ENCODE measurements at regions not wholly inside any gene's neighbourhood (a gene's known extent, or its start where the extent isn't known, plus 50 kb on each side); places are given as distances from the start of the nearest gene placed in this dataset.
A peak's percentile ranks its signal among the peaks of the same experiment; 100 is the strongest.

GRCh38 chr21:28832013-28832714, 160.5 kb downstream of the LTN1 start:
- in situ Hi-C loops (cut with HindIII; ENCODE audit: low pct_unique_long_range_greater_than_20kb, low sequenced_read_pairs) = no loop called here
- DNase-seq (ENCODE audit: low read depth, low spot score) = peak; percentile 59

DNA sequence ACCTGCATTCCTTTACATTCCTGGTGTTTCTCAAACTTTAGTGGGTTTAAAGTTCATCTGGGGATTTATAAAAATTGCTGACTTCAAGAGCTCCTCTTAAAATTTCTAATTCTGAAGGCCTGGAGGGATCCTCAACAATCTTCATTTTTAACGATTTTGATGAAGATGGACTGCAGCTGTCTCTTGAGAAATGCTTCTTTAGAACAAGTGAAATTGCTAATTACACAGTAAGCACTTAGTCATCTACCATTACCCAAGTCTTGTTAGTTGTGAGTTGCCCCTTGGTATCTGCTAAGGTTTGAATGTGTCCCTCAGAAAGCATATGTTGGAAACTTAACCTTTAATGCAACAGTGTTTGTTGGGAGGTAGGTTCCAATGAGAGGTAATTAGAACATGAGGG, 163.7 kb downstream of the LTN1 start:
- no peak for DNase-seq (ENCODE audit: low read depth, low spot score)
- in situ Hi-C loops (cut with HindIII; ENCODE audit: low pct_unique_long_range_greater_than_20kb, low sequenced_read_pairs) = no loop called here

- DNase-seq (ENCODE audit: low read depth, low spot score) = no peak
- in situ Hi-C loops (cut with HindIII; ENCODE audit: low pct_unique_long_range_greater_than_20kb, low sequenced_read_pairs) = no loop called here
Observed at GRCh38 chr21:28828021-28828420, 164.7 kb downstream of the LTN1 start.

DNA sequence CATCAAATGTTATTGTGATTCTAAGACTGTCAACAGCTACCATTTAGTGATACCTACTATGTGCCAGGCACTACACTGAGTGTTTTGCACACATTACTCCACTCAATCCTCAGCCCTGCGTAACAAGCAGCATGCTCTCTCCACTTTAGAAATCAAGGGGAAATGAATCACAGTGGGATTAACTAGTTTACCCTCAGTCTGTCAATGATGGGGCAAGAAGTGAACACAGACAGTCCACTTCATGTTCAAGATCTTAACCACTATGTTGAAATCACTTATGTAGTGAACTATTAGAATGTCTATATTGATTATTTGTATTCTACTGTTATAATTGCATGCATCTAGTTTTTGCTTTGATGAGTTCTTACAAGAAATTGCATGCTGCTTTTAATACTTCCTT, 165.3 kb downstream of the LTN1 start:
- in situ Hi-C loops (cut with HindIII; ENCODE audit: low pct_unique_long_range_greater_than_20kb, low sequenced_read_pairs) = no loop called here
- no peak for DNase-seq (ENCODE audit: low read depth, low spot score)

GRCh38 chr21:28826569-28826968, 166.1 kb downstream of the LTN1 start:
- no peak for DNase-seq (ENCODE audit: low read depth, low spot score)

GRCh38 chr21:28826021-28826420, 166.7 kb downstream of the LTN1 start:
- no peak for DNase-seq (ENCODE audit: low read depth, low spot score)
- in situ Hi-C loops (cut with HindIII; ENCODE audit: low pct_unique_long_range_greater_than_20kb, low sequenced_read_pairs) = no loop called here

More at GRCh38 chr21:28826569-28826968, 166.1 kb downstream of the LTN1 start:
- in situ Hi-C loops (cut with HindIII; ENCODE audit: low pct_unique_long_range_greater_than_20kb, low sequenced_read_pairs) = no loop called here

DNA sequence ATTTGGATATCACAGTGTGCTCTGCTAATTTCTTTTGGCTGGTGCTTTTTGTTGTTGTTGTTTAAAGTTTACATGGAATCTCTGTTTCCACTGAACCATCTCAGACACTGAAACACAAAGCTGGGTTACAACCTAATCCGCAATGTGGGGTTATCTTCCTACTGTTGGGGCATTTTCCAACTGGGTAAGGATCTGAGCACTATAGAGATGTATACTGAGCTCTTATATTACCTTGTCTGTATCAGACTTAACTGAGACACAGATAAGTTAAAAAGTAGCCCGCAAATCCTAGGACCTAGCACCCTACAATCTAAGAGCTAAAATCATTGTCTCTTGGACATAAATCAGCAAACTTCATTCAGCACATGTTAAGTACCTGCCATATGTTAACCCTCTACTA, 169.2 kb downstream of the LTN1 start:
- no peak for DNase-seq (ENCODE audit: low read depth, low spot score)
- in situ Hi-C loops (cut with HindIII; ENCODE audit: low pct_unique_long_range_greater_than_20kb, low sequenced_read_pairs) = no loop called here

DNA sequence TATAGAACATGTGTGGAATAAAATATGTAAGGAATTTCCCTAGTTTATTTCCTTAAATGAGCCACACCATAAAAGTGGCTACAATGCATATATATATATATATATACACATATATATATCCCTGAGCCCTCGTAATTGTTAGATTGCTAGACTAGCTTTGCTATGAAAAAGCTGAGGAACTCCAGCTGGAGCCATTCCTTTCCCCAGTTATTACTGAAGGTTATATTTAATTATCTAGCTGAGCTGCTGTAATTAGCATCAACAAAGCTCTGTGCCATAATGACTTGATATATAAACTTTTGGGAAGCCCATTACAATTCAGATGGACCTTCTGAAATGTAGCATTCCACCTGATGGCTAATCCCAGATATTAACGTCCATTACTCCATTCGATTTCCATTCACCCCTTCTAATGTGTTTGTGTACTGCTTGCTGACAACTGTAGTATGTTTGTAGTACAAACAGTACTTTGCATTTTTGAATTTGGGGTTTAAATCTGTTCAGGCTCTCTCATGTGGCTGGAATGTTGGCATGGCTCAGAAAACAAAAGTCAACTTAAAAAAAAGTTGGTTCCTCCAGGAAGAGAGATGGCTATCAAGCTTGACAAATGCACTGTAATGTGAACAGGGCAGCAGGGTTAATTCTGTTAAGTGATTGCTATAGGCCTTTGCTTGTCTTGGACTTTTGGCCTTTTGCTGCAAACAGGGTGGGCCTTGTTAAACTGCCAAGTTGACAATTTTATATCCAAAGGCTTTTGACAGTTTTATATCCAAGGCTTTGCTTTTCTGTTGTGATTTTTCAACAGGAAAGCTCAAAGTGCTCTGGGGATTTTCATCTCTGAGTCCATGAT, 170.0 kb downstream of the LTN1 start:
- no peak for DNase-seq (ENCODE audit: low read depth, low spot score)
- in situ Hi-C loops (cut with HindIII; ENCODE audit: low pct_unique_long_range_greater_than_20kb, low sequenced_read_pairs) = no loop called here

- in situ Hi-C loops (cut with HindIII; ENCODE audit: low pct_unique_long_range_greater_than_20kb, low sequenced_read_pairs) = no loop called here
- no peak for DNase-seq (ENCODE audit: low read depth, low spot score)
Observed at GRCh38 chr21:28822123-28822399, 170.6 kb downstream of the LTN1 start.

GRCh38 chr21:28821276-28822122, 171.2 kb downstream of the LTN1 start:
- no peak for DNase-seq (ENCODE audit: low read depth, low spot score)
- in situ Hi-C loops (cut with HindIII; ENCODE audit: low pct_unique_long_range_greater_than_20kb, low sequenced_read_pairs) = no loop called here

GRCh38 chr21:28818663-28819278, 173.9 kb downstream of the LTN1 start:
- DNase-seq (ENCODE audit: low read depth, low spot score) = no peak
- in situ Hi-C loops (cut with HindIII; ENCODE audit: low pct_unique_long_range_greater_than_20kb, low sequenced_read_pairs) = no loop called here

DNA sequence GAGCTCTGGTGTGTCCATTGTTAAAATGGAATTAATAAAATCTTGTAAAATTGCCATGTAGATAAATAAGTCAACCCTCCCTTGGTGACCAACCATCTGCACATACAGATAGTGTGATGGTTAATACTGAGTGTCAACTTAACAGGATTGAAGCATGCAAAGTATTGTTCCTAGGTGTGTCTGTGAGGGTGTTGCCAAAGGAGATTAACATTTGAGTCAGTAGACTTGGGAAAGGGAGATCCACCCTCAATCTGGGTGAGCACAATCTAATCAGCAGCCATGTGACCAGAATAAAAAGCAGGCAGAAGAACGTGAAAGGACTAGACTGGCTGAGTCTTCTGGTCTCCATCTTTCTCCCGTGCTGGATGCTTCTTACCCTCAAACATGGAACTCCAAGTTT, 174.8 kb downstream of the LTN1 start:
- no peak for DNase-seq (ENCODE audit: low read depth, low spot score)
- in situ Hi-C loops (cut with HindIII; ENCODE audit: low pct_unique_long_range_greater_than_20kb, low sequenced_read_pairs) = no loop called here

- DNase-seq (ENCODE audit: low read depth, low spot score) = no peak
- in situ Hi-C loops (cut with HindIII; ENCODE audit: low pct_unique_long_range_greater_than_20kb, low sequenced_read_pairs) = no loop called here
Observed at GRCh38 chr21:28811860-28812259, 180.8 kb downstream of the LTN1 start.

DNA sequence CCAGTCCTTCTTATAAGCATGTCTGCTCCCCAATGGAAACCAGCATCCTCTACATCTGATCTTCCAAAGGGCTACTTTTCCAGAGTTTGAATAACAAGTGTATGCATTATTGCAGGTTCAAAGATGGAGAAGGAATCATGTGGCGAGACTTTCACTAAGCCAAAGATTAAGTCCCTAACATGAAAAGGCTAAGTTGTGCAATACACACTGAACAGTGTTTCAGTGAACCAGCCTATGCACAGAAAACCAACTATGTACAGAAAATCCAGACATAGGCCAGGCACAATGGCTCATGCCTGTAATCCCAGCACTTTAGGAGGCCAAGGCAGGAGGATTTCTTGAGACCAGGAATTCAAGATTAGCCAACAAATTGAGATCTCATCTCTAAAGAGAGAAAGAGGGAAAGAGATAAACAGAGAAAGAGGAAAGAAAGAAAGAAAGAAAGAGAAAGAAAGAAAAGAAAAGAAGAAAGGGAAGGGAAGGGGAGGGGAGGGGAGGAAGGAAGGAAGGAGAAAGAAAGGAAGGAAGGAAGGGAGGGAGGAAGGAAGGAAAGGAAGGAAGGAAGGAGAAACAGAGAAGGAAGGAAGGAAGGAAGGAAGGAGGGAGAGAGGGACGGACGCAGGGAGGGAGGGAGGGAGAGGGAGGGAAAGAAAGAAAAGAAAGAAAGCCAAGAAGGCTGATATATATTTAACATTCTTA, 181.7 kb downstream of the LTN1 start:
- in situ Hi-C loops (cut with HindIII; ENCODE audit: low pct_unique_long_range_greater_than_20kb, low sequenced_read_pairs) = no loop called here
- no peak for DNase-seq (ENCODE audit: low read depth, low spot score)

DNA sequence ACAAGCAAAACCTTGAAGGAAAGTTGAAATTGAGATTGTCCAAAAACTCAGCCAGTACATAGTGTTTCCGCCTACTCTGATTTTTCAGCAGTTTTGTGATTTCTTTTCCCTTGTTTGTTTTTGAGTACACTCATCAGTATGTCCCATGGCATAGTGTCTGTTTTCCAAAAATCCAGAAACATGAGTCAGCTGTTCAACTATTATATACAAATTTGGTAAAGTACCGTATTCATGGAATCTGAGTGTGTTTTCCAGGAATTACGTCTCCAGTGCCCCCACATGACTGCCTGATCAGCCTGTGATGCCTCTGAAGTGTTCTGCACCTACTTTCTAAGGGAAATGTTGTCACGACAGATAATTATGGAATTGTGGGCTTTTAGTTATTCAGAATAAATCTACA, 186.8 kb downstream of the LTN1 start:
- in situ Hi-C loops (cut with HindIII; ENCODE audit: low pct_unique_long_range_greater_than_20kb, low sequenced_read_pairs) = no loop called here
- DNase-seq (ENCODE audit: low read depth, low spot score) = no peak

DNA sequence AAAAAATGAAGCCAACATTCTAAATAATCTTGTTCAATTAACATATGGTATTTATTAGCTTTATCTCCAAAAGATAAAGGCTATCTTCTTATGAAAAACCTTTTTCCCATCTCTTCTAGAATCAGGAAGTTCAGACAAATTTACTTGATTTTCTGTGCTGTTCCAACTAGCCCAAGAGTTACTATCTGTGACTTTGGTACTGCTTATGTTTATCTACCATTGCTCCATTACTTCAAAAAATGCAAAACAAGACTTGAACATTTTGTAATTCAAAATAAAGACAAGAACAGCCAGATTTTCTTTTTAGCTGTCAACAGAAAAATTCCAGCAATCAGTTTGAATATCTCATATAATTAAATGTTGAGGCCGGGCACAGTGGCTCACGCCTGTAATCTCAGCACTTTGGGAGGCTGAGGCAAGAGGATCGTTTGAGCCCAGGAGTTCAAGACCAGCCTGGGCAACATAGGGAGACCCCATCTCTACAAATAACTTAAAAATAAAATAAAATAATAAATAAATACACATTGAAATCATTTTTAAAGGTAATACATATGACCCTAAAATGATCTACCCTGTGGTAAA, 188.5 kb downstream of the LTN1 start:
- DNase-seq (ENCODE audit: low read depth, low spot score) = no peak
- in situ Hi-C loops (cut with HindIII; ENCODE audit: low pct_unique_long_range_greater_than_20kb, low sequenced_read_pairs) = no loop called here

DNA sequence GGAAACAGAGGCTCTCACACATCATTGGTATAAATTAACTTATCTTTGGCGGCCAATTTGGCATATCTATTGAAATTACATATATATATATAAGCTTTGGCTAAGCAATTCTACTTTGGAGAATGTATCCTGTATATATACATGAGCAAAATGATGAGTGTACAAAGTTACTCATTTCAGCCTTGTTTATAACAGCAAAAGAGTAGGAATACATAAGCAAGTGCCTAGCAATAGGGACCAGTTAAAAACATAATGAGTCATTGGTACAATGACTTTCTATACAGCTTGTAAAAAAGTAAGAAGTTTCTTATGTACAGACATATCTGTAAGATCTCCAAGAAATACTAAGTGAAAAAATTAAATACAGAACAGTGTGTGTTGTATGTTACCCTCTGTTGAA, 190.8 kb downstream of the LTN1 start:
- in situ Hi-C loops (cut with HindIII; ENCODE audit: low pct_unique_long_range_greater_than_20kb, low sequenced_read_pairs) = no loop called here
- DNase-seq (ENCODE audit: low read depth, low spot score) = no peak

Measured in SK-MEL-5 (cell line).